Right lobe of liver (tissue), 4 donors: ENCODE measurements at regions not wholly inside any gene's neighbourhood (a gene's known extent, or its start where the extent isn't known, plus 50 kb on each side); places are given as distances from the start of the nearest gene placed in this dataset.

Experiments used
- CTCF ChIP-seq, 4 donors: fragments of 200-600 bp in 3 of 4; fragments of 450-650 bp in 1 of 4; IDR thresholded peaks; one replicate each; pipeline versions ENCODE4 v1.5.1 to v1.8.0; 2016 to 2022; ENCODE audit warnings: antibody characterized with exemption in 4 of 4, mild to moderate bottlenecking in 2 of 4
- POLR2A ChIP-seq: fragments of 450-650 bp; IDR thresholded peaks from one replicate; pipeline ENCODE4 v1.6.1; 2017; ENCODE audit warnings: antibody characterized with exemption, mild to moderate bottlenecking
- donor health status: DM: no; HTN: no; CAD: no.
- donor health status: DM: no; HTN: no; CAD: no.
- donor health status: DM: no; HTN: yes; CAD: no.

- TF ChIP-seq CTCF (IDR thresholded peaks at IDR 0.05): no peak
- TF ChIP-seq POLR2A: no peak
Measured at GRCh38 chr1:185438936-185439335, 121.9 kb upstream of the IVNS1ABP start.
